DND-41 (cell line): ENCODE measurements at regions not wholly inside any gene's neighbourhood (a gene's known extent, or its start where the extent isn't known, plus 50 kb on each side); places are given as distances from the start of the nearest gene placed in this dataset.

ENCODE experiments used
- CTCF ChIP-seq: IDR thresholded peaks from 2 replicates; pipeline ENCODE4 v1.5.1; 2012; ENCODE audit warnings: borderline replicate concordance, low read length, moderate library complexity, mild to moderate bottlenecking; ENCODE audit not compliant: poor library complexity, severe bottlenecking; ENCODE audit errors: extremely low read depth
- EZH2 ChIP-seq: IDR thresholded peaks from 3 replicates; pipeline ENCODE4 v1.6.1; 2012; ENCODE audit warnings: borderline replicate concordance, low read depth, mild to moderate bottlenecking, moderate library complexity, low read length, inconsistent platforms; ENCODE audit not compliant: severe bottlenecking

- TF ChIP-seq EZH2 = no peak
- no peak for TF ChIP-seq CTCF
These were observed 733.9 kb upstream of the ARGLU1 start for GRCh38 chr13:107301724-107302374.
